Activated CD8-positive, alpha-beta memory T cell treated with anti-CD3 and anti-CD28 coated beads, Interleukin-2, amount 50 U/mL, for 48 hours (primary cell): ENCODE measurements at regions not wholly inside any gene's neighbourhood (a gene's known extent, or its start where the extent isn't known, plus 50 kb on each side); places are given as distances from the start of the nearest gene placed in this dataset.

ENCODE experiments used
- DNase-seq: peaks from one replicate; pipeline ENCODE4 v3.0.0-alpha.2; 2020

GRCh38 chr18:44625386-44625785 lies 55.3 kb upstream of the SETBP1 start:
- DNase-seq = no peak

- no peak for DNase-seq
These were observed 54.5 kb upstream of the SETBP1 start for GRCh38 chr18:44626236-44626635.

GRCh38 chr18:44626807-44627206 lies 53.9 kb upstream of the SETBP1 start:
- no peak for DNase-seq

- no peak for DNase-seq
These were observed 53.4 kb upstream of the SETBP1 start for GRCh38 chr18:44627280-44627679.

- no peak for DNase-seq
These were observed 51.3 kb upstream of the SETBP1 start for GRCh38 chr18:44629406-44629805.

GRCh38 chr18:44630118-44630517 lies 50.6 kb upstream of the SETBP1 start:
- DNase-seq = no peak
